Esophagus muscularis mucosa (tissue), 4 donors: ENCODE measurements at regions not wholly inside any gene's neighbourhood (a gene's known extent, or its start where the extent isn't known, plus 50 kb on each side); places are given as distances from the start of the nearest gene placed in this dataset.

ENCODE experiments used
- DNase-seq: peaks from one replicate; pipeline ENCODE4 v3.0.0-alpha.2; 2017; ENCODE audit errors: extremely low spot score
- H3K27ac ChIP-seq, 4 donors: fragments of 200-600 bp; sonication (generic); replicated peaks in 1 of 4; 1 replicate in 3 of 4; 2 replicates in 1 of 4; pipeline ENCODE4 v1.5.1; 2016 to 2019; ENCODE audit warnings: mild to moderate bottlenecking in 1 of 4
- H3K27me3 ChIP-seq, 4 donors: fragments of 200-600 bp; sonication (generic); one replicate each; pipeline versions ENCODE4 v1.5.1 to v1.6.0; 2016 to 2019
- H3K36me3 ChIP-seq, 4 donors: fragments of 200-600 bp; sonication (generic); one replicate each; pipeline ENCODE4 v1.5.1; 2016 to 2019
- H3K4me1 ChIP-seq, 4 donors: fragments of 200-600 bp; sonication (generic); one replicate each; pipeline ENCODE4 v1.5.1; 2016 to 2019
- H3K4me3 ChIP-seq, 4 donors: fragments of 200-600 bp; sonication (generic); 1 replicate in 2 of 4; 2 replicates in 2 of 4; pipeline ENCODE4 v1.5.1; 2016 to 2019; ENCODE audit warnings: mild to moderate bottlenecking in 4 of 4, moderate library complexity in 1 of 4
- H3K9me3 ChIP-seq, 4 donors: fragments of 200-600 bp; sonication (generic); 1 replicate in 3 of 4; 2 replicates in 1 of 4; pipeline ENCODE4 v1.5.1; 2016 to 2019
- EP300 ChIP-seq: sonication (generic); formaldehyde crosslinking; IDR thresholded peaks from one replicate; pipeline ENCODE4 v1.6.1; 2017; ENCODE audit warnings: antibody characterized with exemption
- POLR2A ChIP-seq: fragments of 450-650 bp; IDR thresholded peaks from one replicate; pipeline ENCODE4 v1.6.1; 2017; ENCODE audit warnings: antibody characterized with exemption, moderate library complexity, mild to moderate bottlenecking, low read depth
- POLR2AphosphoS5 ChIP-seq, 2 donors: sonication (generic); formaldehyde crosslinking; IDR thresholded peaks; one replicate each; pipeline ENCODE4 v1.6.1; 2017; ENCODE audit warnings: antibody characterized with exemption in 2 of 2
- WGBS: methylation state at CpG from one replicate; pipeline ENCODE4 v1.1.5; 2018; 5-methylcytosine and 5-hydroxymethylcytosine counted together
- intact Hi-C: fragments of 100-400 bp; cut with DNase I; formaldehyde crosslinking; loops from one replicate; pipeline ENCODE4 v1.15.1; 2023
- TF ChIP-seq, protein P1 (sequence below), 3 experiments: fragments of 200-600 bp in 2 of 3; fragments of 450-650 bp in 1 of 3; sonication (generic) in 2 of 3; IDR thresholded peaks; one replicate each; pipeline ENCODE4 v1.5.1; 2017 to 2019; ENCODE audit warnings: antibody characterized with exemption in 3 of 3, mild to moderate bottlenecking in 2 of 3, moderate library complexity in 1 of 3

- H3K9me3 ChIP-seq = no peaks in the 10 kb centered on the region
- DNase-seq = no peak
- H3K36me3 ChIP-seq = no peaks in the 10 kb centered on the region
- H3K4me3 ChIP-seq = no peak overlapping the region
- no peak overlapping the region for H3K27ac ChIP-seq
- H3K27me3 ChIP-seq = no peaks in the 10 kb centered on the region
- no peaks in the 10 kb centered on the region for H3K4me1 ChIP-seq
- intact Hi-C loops = no loop called here
- no peak for TF ChIP-seq POLR2A
- TF ChIP-seq POLR2AphosphoS5 (IDR thresholded peaks at IDR 0.05) = no peak
- TF ChIP-seq, protein P1, sequence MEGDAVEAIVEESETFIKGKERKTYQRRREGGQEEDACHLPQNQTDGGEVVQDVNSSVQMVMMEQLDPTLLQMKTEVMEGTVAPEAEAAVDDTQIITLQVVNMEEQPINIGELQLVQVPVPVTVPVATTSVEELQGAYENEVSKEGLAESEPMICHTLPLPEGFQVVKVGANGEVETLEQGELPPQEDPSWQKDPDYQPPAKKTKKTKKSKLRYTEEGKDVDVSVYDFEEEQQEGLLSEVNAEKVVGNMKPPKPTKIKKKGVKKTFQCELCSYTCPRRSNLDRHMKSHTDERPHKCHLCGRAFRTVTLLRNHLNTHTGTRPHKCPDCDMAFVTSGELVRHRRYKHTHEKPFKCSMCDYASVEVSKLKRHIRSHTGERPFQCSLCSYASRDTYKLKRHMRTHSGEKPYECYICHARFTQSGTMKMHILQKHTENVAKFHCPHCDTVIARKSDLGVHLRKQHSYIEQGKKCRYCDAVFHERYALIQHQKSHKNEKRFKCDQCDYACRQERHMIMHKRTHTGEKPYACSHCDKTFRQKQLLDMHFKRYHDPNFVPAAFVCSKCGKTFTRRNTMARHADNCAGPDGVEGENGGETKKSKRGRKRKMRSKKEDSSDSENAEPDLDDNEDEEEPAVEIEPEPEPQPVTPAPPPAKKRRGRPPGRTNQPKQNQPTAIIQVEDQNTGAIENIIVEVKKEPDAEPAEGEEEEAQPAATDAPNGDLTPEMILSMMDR (IDR thresholded peaks at IDR 0.05) = no peak
- TF ChIP-seq EP300 = no peak
- 93% methylated on average over 6 of the region's 6 CpGs for WGBS
These were observed 292.4 kb upstream of the ZEB2 start for GRCh38 chr2:144812288-144812687.

- TF ChIP-seq POLR2AphosphoS5 (IDR thresholded peaks at IDR 0.05) (no peak), POLR2A (no peak), EP300 (no peak)
- TF ChIP-seq, protein P1 (IDR thresholded peaks at IDR 0.05) = no peak
- Histone ChIP-seq H3K9me3 (no peaks in the 10 kb centered on the region), H3K36me3 (no peaks in the 10 kb centered on the region), H3K4me1 (no peaks in the 10 kb centered on the region), H3K27me3 (no peaks in the 10 kb centered on the region), H3K27ac (no peak overlapping the region), H3K4me3 (no peak overlapping the region)
- no peak for DNase-seq
- WGBS = 85% methylated on average over 2 of the region's 2 CpGs
- intact Hi-C loops = no loop called here
These were observed 281.8 kb upstream of the ZEB2 start for GRCh38 chr2:144801766-144802165.

DNA sequence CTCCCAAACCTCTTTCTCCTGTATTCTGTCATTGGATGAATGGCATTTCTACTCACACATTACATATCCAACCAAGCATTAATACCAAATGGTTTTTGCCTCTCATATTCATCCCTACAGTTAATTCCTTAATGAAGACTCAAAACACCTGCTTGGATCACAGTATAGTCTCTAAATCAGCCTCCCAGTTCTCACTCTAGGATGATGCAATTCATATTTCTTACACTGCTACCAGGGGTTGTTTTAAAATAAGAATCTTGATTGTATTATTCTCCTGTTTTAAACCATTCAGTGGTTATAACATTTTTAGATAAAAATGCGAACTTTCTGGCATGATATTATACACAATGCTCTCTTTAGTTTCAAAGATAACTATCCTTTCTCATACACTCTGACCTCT lies 281.4 kb upstream of the ZEB2 start:
- Histone ChIP-seq H3K4me1 (peaks cover 0 to 3% (median 1%) of the 10 kb centered on the region in 4 donors), H3K27ac (no peak overlapping the region), H3K36me3 (no peaks in the 10 kb centered on the region), H3K9me3 (no peaks in the 10 kb centered on the region), H3K27me3 (no peaks in the 10 kb centered on the region), H3K4me3 (no peak overlapping the region)
- TF ChIP-seq, protein P1 (IDR thresholded peaks at IDR 0.05) = no peak
- 94% methylated on average over 1 of the region's 1 CpG for WGBS
- intact Hi-C loops = no loop called here
- no peak for DNase-seq

DNA sequence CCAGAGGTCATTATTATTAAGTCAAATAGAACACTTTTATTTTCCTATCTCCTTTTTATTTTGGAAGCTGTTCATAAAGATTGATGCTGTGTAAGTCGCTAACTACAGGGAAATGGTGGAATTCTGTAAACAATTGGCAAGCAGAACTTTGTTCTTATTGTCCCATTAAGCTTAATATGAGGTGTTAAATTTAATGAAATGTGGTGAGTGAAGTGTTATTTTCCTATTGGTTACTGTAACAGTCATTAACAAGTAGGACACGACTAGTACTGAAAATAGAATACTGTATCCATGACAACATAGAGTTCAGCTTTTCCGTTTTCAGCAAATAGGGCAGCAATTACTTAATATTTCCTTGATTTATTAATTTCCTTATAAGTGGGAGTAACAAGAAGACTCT lies 279.1 kb upstream of the ZEB2 start:
- peaks cover 0 to 6% (median 4%) of the 10 kb centered on the region in 4 donors for H3K4me1 ChIP-seq
- no peaks in the 10 kb centered on the region for H3K9me3 ChIP-seq
- intact Hi-C loops = no loop called here
- no peak overlapping the region for H3K4me3 ChIP-seq
- TF ChIP-seq, protein P1 (IDR thresholded peaks at IDR 0.05) = no peak
- TF ChIP-seq EP300 (no peak), POLR2A (no peak), POLR2AphosphoS5 (IDR thresholded peaks at IDR 0.05) (no peak)
- DNase-seq = no peak
- H3K27ac ChIP-seq = no peak overlapping the region
- H3K27me3 ChIP-seq = no peaks in the 10 kb centered on the region
- no peaks in the 10 kb centered on the region for H3K36me3 ChIP-seq
- WGBS = 75% methylated on average over 3 of the region's 3 CpGs

GRCh38 chr2:144798034-144798433 lies 278.1 kb upstream of the ZEB2 start:
- no peaks in the 10 kb centered on the region for H3K36me3 ChIP-seq
- 85% methylated on average over 2 of the region's 2 CpGs for WGBS
- no peaks in the 10 kb centered on the region for H3K9me3 ChIP-seq
- H3K4me1 ChIP-seq = peaks cover 0 to 6% (median 4%) of the 10 kb centered on the region in 4 donors
- no peak overlapping the region for H3K4me3 ChIP-seq
- H3K27me3 ChIP-seq = no peaks in the 10 kb centered on the region
- no peak for DNase-seq
- no peak overlapping the region for H3K27ac ChIP-seq
- no peak for TF ChIP-seq POLR2A
- no peak for TF ChIP-seq POLR2AphosphoS5 (IDR thresholded peaks at IDR 0.05)
- no peak for TF ChIP-seq EP300
- TF ChIP-seq, protein P1 (IDR thresholded peaks at IDR 0.05) = no peak
- intact Hi-C loops = no loop called here
